Choroid plexus epithelial cell (primary cell): ENCODE measurements at regions not wholly inside any gene's neighbourhood (a gene's known extent, or its start where the extent isn't known, plus 50 kb on each side); places are given as distances from the start of the nearest gene placed in this dataset.
A peak's percentile ranks its signal among the peaks of the same experiment; 100 is the strongest.
"Not testable (repeated sequence)": the region's sequence is repeated elsewhere in the genome, so short reads cannot be mapped to it uniquely, and the experiment has no call there.

Source experiments
- DNase-seq: peaks from one replicate; pipeline ENCODE4 v3.0.0-alpha.2; 2010; ENCODE audit warnings: low read depth
- H3K4me3 ChIP-seq: 2 replicates; pipeline ENCODE4 v1.5.1; 2011; ENCODE audit warnings: low read depth, mild to moderate bottlenecking, control low read depth, low read length, moderate library complexity
- CTCF ChIP-seq: conservative IDR thresholded peaks from 2 replicates; pipeline ENCODE4 v1.5.1; 2011; ENCODE audit warnings: low read depth, mild to moderate bottlenecking, control low read depth, inconsistent platforms, low read length, moderate library complexity

- no peak overlapping the region for H3K4me3 ChIP-seq
- no peak for TF ChIP-seq CTCF
- DNase-seq, result peak; percentile 68
Measured at GRCh38 chr6:164085091-164086075, 670.9 kb downstream of the QKI start.

DNA sequence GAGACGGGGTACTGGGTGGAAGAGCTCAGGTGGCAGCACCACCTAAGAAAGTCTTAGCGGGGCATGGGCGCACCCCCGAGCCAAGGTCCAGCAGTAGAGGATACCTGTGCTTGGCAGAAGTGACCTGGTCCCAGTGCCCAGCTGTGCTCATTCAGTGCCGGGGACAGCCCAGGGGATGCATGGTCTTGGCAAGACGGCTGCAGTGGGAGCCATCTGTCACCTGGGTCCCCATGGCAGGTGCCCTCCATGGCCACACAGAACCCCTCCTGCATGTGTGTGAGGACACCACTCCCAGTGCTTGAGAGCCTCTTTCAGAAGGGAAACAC lies 664.7 kb downstream of the QKI start:
- no peak for DNase-seq
- no peak for TF ChIP-seq CTCF
- no peak overlapping the region for H3K4me3 ChIP-seq

GRCh38 chr6:164078532-164079274 lies 664.2 kb downstream of the QKI start:
- DNase-seq, result no peak
- no peak overlapping the region for H3K4me3 ChIP-seq
- TF ChIP-seq CTCF, result no peak

GRCh38 chr6:164076818-164077532 lies 662.5 kb downstream of the QKI start:
- not testable (repeated sequence) for DNase-seq, H3K4me3 ChIP-seq

DNA sequence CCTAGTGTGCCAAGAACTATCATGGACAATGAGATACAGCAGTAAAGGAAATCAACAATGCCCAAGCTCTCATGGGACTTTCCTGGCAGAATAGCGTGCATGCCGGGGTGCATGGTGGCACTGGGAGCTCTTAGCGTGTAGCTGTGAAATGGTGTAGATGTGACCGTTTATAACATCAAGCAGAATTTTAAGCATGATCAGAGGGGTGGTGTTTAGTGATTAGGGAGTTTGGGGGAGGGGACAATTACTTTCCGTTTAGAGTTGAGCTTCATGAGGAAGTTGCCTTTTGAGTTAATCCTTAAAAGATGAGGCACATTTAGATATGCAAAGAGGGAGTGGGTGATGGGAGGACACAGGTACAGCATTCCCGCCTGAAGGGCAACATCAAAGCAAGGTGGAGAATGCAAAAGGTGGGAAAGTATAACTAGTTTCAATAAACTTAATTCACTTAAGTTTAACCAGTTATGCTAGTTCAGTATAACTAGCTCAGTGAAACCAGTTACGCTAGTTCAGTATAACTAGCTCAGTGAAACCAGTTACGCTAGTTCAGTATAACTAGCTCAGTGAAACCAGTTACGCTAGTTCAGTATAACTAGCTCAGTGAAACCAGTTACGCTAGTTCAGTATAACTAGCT lies 661.6 kb downstream of the QKI start:
- no peak for TF ChIP-seq CTCF
- no peak for DNase-seq
- no peak overlapping the region for H3K4me3 ChIP-seq

GRCh38 chr6:164072240-164072666 lies 657.7 kb downstream of the QKI start:
- peak; percentile 7 for DNase-seq
- TF ChIP-seq CTCF, result no peak
- no peak overlapping the region for H3K4me3 ChIP-seq
